ENCODE measurements at regions not wholly inside any gene's neighbourhood (a gene's known extent, or its start where the extent isn't known, plus 50 kb on each side); places are given as distances from the start of the nearest gene placed in this dataset.

GRCh38 chr12:39048395-39048794 lies 143.0 kb upstream of the CPNE8 start:
- no peak for DNase-seq (ENCODE audit: insufficient read length, low spot score)
- no peak for FAIRE-seq

- FAIRE-seq (no peak), DNase-seq (ENCODE audit: insufficient read length, low spot score) (no peak)
Measured at GRCh38 chr12:39047539-39048262, 142.3 kb upstream of the CPNE8 start.

GRCh38 chr12:39044754-39045153 lies 139.4 kb upstream of the CPNE8 start:
- no peak for DNase-seq (ENCODE audit: insufficient read length, low spot score)
- FAIRE-seq, result no peak

- no peak for DNase-seq (ENCODE audit: insufficient read length, low spot score)
- FAIRE-seq, result no peak
Measured at GRCh38 chr12:39043424-39043822, 138.0 kb upstream of the CPNE8 start.

GRCh38 chr12:39040275-39040674 lies 134.9 kb upstream of the CPNE8 start:
- FAIRE-seq, result no peak
- no peak for DNase-seq (ENCODE audit: insufficient read length, low spot score)

GRCh38 chr12:39037115-39037514 lies 131.7 kb upstream of the CPNE8 start:
- DNase-seq (ENCODE audit: insufficient read length, low spot score) (no peak), FAIRE-seq (no peak)

- DNase-seq (ENCODE audit: insufficient read length, low spot score), result no peak
- FAIRE-seq, result no peak
Measured at GRCh38 chr12:39036105-39036504, 130.7 kb upstream of the CPNE8 start.

- DNase-seq (ENCODE audit: insufficient read length, low spot score) (no peak), FAIRE-seq (peak; percentile 49)
Measured at GRCh38 chr12:39033782-39034181, 128.4 kb upstream of the CPNE8 start.

- no peak for FAIRE-seq
Measured at GRCh38 chr12:39032448-39032847, 127.1 kb upstream of the CPNE8 start.

GRCh38 chr12:39032034-39032433 lies 126.6 kb upstream of the CPNE8 start:
- FAIRE-seq (no peak), DNase-seq (ENCODE audit: insufficient read length, low spot score) (no peak)

More at GRCh38 chr12:39032448-39032847, 127.1 kb upstream of the CPNE8 start:
- no peak for DNase-seq (ENCODE audit: insufficient read length, low spot score)

- FAIRE-seq (no peak), DNase-seq (ENCODE audit: insufficient read length, low spot score) (no peak)
Measured at GRCh38 chr12:39028382-39028781, 123.0 kb upstream of the CPNE8 start.

- DNase-seq (ENCODE audit: insufficient read length, low spot score), result no peak
- no peak for FAIRE-seq
Measured at GRCh38 chr12:39012870-39013269, 107.5 kb upstream of the CPNE8 start.

GRCh38 chr12:39011166-39011565 lies 105.8 kb upstream of the CPNE8 start:
- DNase-seq (ENCODE audit: insufficient read length, low spot score), result no peak
- FAIRE-seq, result no peak

- FAIRE-seq (no peak), DNase-seq (ENCODE audit: insufficient read length, low spot score) (no peak)
Measured at GRCh38 chr12:39010406-39010805, 105.0 kb upstream of the CPNE8 start.

- DNase-seq (ENCODE audit: insufficient read length, low spot score) (no peak), FAIRE-seq (no peak)
Measured at GRCh38 chr12:39007619-39008018, 102.2 kb upstream of the CPNE8 start.

GRCh38 chr12:39006286-39006685 lies 100.9 kb upstream of the CPNE8 start:
- DNase-seq (ENCODE audit: insufficient read length, low spot score), result no peak

GRCh38 chr12:39005671-39006070 lies 100.3 kb upstream of the CPNE8 start:
- DNase-seq (ENCODE audit: insufficient read length, low spot score) (no peak), FAIRE-seq (no peak)

More at GRCh38 chr12:39006286-39006685, 100.9 kb upstream of the CPNE8 start:
- no peak for FAIRE-seq

- no peak for DNase-seq (ENCODE audit: insufficient read length, low spot score)
- FAIRE-seq, result no peak
Measured at GRCh38 chr12:39003541-39004155, 98.3 kb upstream of the CPNE8 start.

GRCh38 chr12:39000370-39000769 lies 95.0 kb upstream of the CPNE8 start:
- FAIRE-seq, result no peak
- no peak for DNase-seq (ENCODE audit: insufficient read length, low spot score)

- FAIRE-seq (no peak), DNase-seq (ENCODE audit: insufficient read length, low spot score) (no peak)
Measured at GRCh38 chr12:38998887-38999482, 93.6 kb upstream of the CPNE8 start.

GRCh38 chr12:38995249-38995648 lies 89.9 kb upstream of the CPNE8 start:
- no peak for FAIRE-seq

GRCh38 chr12:38985961-38986360 lies 80.6 kb upstream of the CPNE8 start:
- DNase-seq (ENCODE audit: insufficient read length, low spot score) (no peak), FAIRE-seq (no peak)

More at GRCh38 chr12:38995249-38995648, 89.9 kb upstream of the CPNE8 start:
- no peak for DNase-seq (ENCODE audit: insufficient read length, low spot score)
